Breast epithelium (tissue), 3 donors: ENCODE measurements at regions not wholly inside any gene's neighbourhood (a gene's known extent, or its start where the extent isn't known, plus 50 kb on each side); places are given as distances from the start of the nearest gene placed in this dataset.

Experiments
- POLR2A ChIP-seq: fragments of 450-650 bp; IDR thresholded peaks from one replicate; pipeline ENCODE4 v1.6.1; 2016; ENCODE audit warnings: antibody characterized with exemption, mild to moderate bottlenecking, moderate library complexity
- POLR2AphosphoS5 ChIP-seq, 3 donors: sonication (generic); formaldehyde crosslinking; IDR thresholded peaks; one replicate each; pipeline ENCODE4 v1.6.1; 2017; ENCODE audit warnings: antibody characterized with exemption in 3 of 3
- TF ChIP-seq, protein P1 (sequence below), 3 donors: fragments of 450-650 bp; IDR thresholded peaks; one replicate each; pipeline ENCODE4 v1.5.1; 2016 to 2017; ENCODE audit warnings: antibody characterized with exemption in 3 of 3, mild to moderate bottlenecking in 3 of 3, moderate library complexity in 3 of 3

DNA sequence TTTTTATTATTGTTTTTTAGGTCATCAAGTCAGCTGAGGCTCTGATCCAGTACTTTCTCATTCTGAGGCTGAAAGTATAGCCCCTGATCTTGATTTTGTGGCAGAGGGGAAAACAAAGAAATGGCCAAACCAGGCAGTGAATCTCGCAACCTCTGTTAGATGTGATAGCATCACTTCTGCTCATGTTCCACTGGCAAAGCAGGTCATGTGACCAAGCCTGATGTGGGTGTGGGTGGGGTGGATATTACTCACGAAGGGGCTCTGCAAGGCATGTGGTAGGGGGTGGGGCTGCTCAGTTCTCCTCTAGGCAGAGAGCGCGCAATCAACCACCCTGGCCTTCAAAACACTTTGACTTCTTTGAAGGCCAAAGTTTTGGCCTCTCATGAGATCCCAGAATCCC is 254.2 kb downstream of the MYCN start:
- no peak for TF ChIP-seq POLR2A
- TF ChIP-seq, protein P1, sequence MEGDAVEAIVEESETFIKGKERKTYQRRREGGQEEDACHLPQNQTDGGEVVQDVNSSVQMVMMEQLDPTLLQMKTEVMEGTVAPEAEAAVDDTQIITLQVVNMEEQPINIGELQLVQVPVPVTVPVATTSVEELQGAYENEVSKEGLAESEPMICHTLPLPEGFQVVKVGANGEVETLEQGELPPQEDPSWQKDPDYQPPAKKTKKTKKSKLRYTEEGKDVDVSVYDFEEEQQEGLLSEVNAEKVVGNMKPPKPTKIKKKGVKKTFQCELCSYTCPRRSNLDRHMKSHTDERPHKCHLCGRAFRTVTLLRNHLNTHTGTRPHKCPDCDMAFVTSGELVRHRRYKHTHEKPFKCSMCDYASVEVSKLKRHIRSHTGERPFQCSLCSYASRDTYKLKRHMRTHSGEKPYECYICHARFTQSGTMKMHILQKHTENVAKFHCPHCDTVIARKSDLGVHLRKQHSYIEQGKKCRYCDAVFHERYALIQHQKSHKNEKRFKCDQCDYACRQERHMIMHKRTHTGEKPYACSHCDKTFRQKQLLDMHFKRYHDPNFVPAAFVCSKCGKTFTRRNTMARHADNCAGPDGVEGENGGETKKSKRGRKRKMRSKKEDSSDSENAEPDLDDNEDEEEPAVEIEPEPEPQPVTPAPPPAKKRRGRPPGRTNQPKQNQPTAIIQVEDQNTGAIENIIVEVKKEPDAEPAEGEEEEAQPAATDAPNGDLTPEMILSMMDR (IDR thresholded peaks at IDR 0.05) = no peak
- TF ChIP-seq POLR2AphosphoS5 (IDR thresholded peaks at IDR 0.05) = no peak
